SK-N-DZ (cell line): ENCODE measurements at regions not wholly inside any gene's neighbourhood (a gene's known extent, or its start where the extent isn't known, plus 50 kb on each side); places are given as distances from the start of the nearest gene placed in this dataset.

Experiments
- small RNA-seq, 2 experiments: library from RNA; depleted of rRNA; stranded (forward); fragments of <200 nt; gene quantifications; one replicate each; pipeline ENCODE3, GENCODE V24; 2014

Small RNA genes lying in the stretch of these regions (small RNA-seq; reads per million reads assigned to genes)
- gene AC104408.1, result 0 reads per million in 2 experiments
- 0 reads per million in 2 experiments for gene RNU7-190P
